Ramos (cell line): ENCODE measurements at regions not wholly inside any gene's neighbourhood (a gene's known extent, or its start where the extent isn't known, plus 50 kb on each side); places are given as distances from the start of the nearest gene placed in this dataset.
"Not testable (repeated sequence)": the region's sequence is repeated elsewhere in the genome, so short reads cannot be mapped to it uniquely, and the experiment has no call there.

Source experiments
- in situ Hi-C: fragments of 300-500 bp; cut with MboI; formaldehyde crosslinking; loops from one replicate; pipeline ENCODE4 v1.14.3; 2022; ENCODE audit warnings: low sequenced_read_pairs; ENCODE audit not compliant: unreplicated experiment

- in situ Hi-C loops = no loop called here
These were observed 161.1 kb upstream of the SALL3 start for GRCh38 chr18:78818495-78818894.

GRCh38 chr18:78818961-78819360 lies 160.7 kb upstream of the SALL3 start:
- in situ Hi-C loops = no loop called here

- in situ Hi-C loops = no loop called here
These were observed 159.3 kb upstream of the SALL3 start for GRCh38 chr18:78820161-78820834.

GRCh38 chr18:78821396-78821795 lies 158.2 kb upstream of the SALL3 start:
- in situ Hi-C loops = no loop called here

- in situ Hi-C loops = no loop called here
These were observed 157.3 kb upstream of the SALL3 start for GRCh38 chr18:78822171-78822948.

- in situ Hi-C loops = no loop called here
These were observed 156.7 kb upstream of the SALL3 start for GRCh38 chr18:78822949-78823285.

GRCh38 chr18:78825168-78825567 lies 154.4 kb upstream of the SALL3 start:
- in situ Hi-C loops = no loop called here

GRCh38 chr18:78826631-78827030 lies 153.0 kb upstream of the SALL3 start:
- in situ Hi-C loops = no loop called here

GRCh38 chr18:78827141-78827540 lies 152.5 kb upstream of the SALL3 start:
- in situ Hi-C loops = no loop called here

GRCh38 chr18:78828131-78828530 lies 151.5 kb upstream of the SALL3 start:
- in situ Hi-C loops = no loop called here

GRCh38 chr18:78829026-78829425 lies 150.6 kb upstream of the SALL3 start:
- in situ Hi-C loops = not testable (repeated sequence)

- in situ Hi-C loops = no loop called here
These were observed 149.5 kb upstream of the SALL3 start for GRCh38 chr18:78830161-78830560.

GRCh38 chr18:78830826-78831225 lies 148.8 kb upstream of the SALL3 start:
- in situ Hi-C loops = no loop called here

- in situ Hi-C loops = no loop called here
These were observed 148.0 kb upstream of the SALL3 start for GRCh38 chr18:78831603-78832002.

- in situ Hi-C loops = no loop called here
These were observed 145.8 kb upstream of the SALL3 start for GRCh38 chr18:78833833-78834232.

- in situ Hi-C loops = no loop called here
These were observed 142.8 kb upstream of the SALL3 start for GRCh38 chr18:78836838-78837237.

- in situ Hi-C loops = no loop called here
These were observed 141.9 kb upstream of the SALL3 start for GRCh38 chr18:78837754-78838153.

- in situ Hi-C loops = no loop called here
These were observed 141.4 kb upstream of the SALL3 start for GRCh38 chr18:78838183-78838582.

- in situ Hi-C loops = no loop called here
These were observed 130.6 kb upstream of the SALL3 start for GRCh38 chr18:78849046-78849445.

GRCh38 chr18:78849458-78849857 lies 130.2 kb upstream of the SALL3 start:
- in situ Hi-C loops = no loop called here

GRCh38 chr18:78853341-78853740 lies 126.3 kb upstream of the SALL3 start:
- in situ Hi-C loops = no loop called here

- in situ Hi-C loops = no loop called here
These were observed 124.4 kb upstream of the SALL3 start for GRCh38 chr18:78855188-78855587.
